ENCODE measurements at regions not wholly inside any gene's neighbourhood (a gene's known extent, or its start where the extent isn't known, plus 50 kb on each side); places are given as distances from the start of the nearest gene placed in this dataset.
"Not testable (repeated sequence)": the region's sequence is repeated elsewhere in the genome, so short reads cannot be mapped to it uniquely, and the experiment has no call there.

DNA sequence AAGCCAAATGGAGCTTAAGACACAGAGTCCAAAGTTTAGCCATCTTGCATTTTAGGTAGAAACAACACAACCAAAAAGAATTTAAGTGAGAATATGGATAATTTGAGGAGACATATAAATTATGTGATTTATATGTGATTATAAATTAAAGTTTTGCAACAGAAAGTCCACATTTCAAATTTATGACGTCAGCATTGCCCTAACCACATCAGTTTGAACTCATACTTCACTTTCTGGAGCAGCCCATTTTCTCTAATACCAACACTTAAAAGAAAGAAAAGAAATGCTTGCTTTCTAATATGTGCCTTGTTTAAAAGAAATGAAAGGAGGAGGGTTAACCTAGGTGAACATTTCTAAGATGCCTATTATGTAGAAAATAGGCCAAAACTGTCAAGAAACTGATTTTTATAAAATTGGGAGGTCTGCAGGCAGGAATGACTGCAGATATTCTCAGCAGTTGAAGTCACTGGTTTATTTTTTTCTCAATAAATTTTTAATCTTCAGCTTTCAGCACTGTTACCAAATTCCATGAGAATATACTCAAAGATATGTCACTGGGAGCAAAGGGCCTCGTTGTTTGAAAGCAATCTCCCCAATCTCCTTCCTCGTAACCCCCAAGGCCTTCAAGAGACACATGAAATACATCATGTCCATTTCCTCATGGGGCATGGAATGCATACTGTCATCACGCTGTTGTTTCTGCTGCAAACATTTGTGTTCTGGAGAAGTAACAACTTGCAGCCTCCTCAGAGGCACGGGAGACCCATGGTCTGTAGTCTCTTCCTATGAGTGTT, 137.8 kb downstream of the SOD2 start:
- H3K4me3 ChIP-seq (ENCODE audit: low read depth, low read length), result no peak overlapping the region
- no peak for DNase-seq (ENCODE audit: low read depth)
- TF ChIP-seq, protein P1, sequence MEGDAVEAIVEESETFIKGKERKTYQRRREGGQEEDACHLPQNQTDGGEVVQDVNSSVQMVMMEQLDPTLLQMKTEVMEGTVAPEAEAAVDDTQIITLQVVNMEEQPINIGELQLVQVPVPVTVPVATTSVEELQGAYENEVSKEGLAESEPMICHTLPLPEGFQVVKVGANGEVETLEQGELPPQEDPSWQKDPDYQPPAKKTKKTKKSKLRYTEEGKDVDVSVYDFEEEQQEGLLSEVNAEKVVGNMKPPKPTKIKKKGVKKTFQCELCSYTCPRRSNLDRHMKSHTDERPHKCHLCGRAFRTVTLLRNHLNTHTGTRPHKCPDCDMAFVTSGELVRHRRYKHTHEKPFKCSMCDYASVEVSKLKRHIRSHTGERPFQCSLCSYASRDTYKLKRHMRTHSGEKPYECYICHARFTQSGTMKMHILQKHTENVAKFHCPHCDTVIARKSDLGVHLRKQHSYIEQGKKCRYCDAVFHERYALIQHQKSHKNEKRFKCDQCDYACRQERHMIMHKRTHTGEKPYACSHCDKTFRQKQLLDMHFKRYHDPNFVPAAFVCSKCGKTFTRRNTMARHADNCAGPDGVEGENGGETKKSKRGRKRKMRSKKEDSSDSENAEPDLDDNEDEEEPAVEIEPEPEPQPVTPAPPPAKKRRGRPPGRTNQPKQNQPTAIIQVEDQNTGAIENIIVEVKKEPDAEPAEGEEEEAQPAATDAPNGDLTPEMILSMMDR (IDR thresholded peaks at IDR 0.05; ENCODE audit: insufficient read depth, low read depth, low read length, missing control alignments), result no peak

DNA sequence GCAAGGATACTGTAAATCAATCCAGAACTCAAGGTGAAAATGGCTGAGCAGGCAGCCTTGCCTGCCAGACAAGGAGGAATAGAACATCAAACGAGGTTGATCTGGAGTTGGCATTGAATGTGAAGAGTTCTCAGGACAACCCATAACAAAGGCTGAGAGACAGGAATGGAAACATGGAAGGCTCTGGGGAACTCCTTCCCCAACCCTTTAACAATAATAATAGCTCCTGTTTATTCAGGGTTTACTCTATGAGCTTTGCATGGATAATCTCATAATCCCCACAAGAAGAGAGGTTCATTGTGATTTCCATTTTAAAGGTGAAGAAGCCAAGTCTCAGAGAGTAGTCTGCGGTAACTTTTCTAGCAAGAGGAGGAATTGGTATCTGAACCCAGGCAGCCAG, 151.7 kb downstream of the SOD2 start:
- TF ChIP-seq, protein P1 (IDR thresholded peaks at IDR 0.05; ENCODE audit: insufficient read depth, low read depth, low read length, missing control alignments), result no peak
- H3K4me3 ChIP-seq (ENCODE audit: low read depth, low read length), result no peak overlapping the region
- DNase-seq (ENCODE audit: low read depth), result no peak

DNA sequence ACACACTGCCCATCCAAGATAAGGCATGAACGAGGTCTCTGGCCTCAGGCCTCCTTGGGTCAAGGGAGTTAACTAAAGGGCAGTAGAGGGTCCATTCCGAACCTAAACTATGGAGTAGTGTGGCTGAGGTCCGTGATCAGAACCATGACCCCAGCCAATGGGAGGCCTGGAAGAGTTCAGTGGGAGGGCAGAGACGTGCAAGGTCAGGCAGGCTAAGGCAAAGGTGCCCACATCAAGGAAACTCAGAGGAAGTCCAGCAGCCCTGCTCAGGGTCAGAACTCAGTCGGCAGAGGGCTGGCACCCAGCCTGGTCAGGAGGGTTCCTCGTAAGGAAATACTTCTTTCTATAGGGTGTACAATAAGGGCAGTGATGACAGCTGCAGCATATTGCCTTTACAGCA, 152.2 kb downstream of the SOD2 start:
- H3K4me3 ChIP-seq (ENCODE audit: low read depth, low read length), result no peak overlapping the region
- TF ChIP-seq, protein P1 (IDR thresholded peaks at IDR 0.05; ENCODE audit: insufficient read depth, low read depth, low read length, missing control alignments), result no peak
- DNase-seq (ENCODE audit: low read depth), result no peak

DNA sequence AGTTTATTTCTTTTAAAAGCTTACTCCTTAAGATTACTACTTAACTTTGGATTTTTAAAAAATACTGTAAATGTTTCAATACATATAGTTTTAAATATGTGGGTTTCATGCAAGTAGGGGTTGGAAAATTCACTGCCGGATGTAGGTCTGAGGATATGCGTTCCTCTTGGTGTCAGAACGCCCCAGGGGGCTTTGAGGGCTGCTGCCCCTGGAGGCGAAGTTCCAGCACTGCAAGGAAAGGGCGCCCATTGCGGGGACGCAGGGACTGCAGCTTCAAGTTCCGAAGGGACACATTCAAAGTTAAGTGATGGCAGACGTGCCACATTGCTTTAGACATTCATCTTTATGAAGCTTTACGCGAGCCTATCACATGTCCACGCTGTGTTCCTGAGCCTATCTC, 152.9 kb downstream of the SOD2 start:
- peak; percentile 21 for DNase-seq (ENCODE audit: low read depth)
- TF ChIP-seq, protein P1 (IDR thresholded peaks at IDR 0.05; ENCODE audit: insufficient read depth, low read depth, low read length, missing control alignments), result peak; percentile 39
- no peak overlapping the region for H3K4me3 ChIP-seq (ENCODE audit: low read depth, low read length)

DNA sequence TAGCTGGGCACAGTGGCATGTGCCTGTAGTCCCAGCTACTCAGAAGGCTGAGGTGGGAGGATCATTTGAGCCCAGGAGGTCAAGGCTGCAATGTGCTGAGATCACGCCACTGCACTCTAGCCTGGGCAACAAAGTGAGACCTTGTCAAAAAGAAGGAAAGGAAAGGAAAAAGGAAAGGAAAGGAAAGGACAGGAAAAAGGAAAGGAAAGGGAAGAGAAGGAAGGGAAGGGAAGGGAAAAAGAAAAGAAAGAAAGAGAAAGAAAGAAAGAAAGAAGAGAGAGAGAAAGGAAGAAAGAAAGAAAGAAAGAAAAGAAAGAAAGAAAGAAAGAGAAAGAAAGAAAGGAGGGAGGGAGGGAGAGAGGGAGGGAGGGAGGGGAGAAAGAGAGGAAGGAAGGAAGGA, 155.0 kb downstream of the SOD2 start:
- not testable (repeated sequence) for H3K4me3 ChIP-seq (ENCODE audit: low read depth, low read length); DNase-seq (ENCODE audit: low read depth)

DNA sequence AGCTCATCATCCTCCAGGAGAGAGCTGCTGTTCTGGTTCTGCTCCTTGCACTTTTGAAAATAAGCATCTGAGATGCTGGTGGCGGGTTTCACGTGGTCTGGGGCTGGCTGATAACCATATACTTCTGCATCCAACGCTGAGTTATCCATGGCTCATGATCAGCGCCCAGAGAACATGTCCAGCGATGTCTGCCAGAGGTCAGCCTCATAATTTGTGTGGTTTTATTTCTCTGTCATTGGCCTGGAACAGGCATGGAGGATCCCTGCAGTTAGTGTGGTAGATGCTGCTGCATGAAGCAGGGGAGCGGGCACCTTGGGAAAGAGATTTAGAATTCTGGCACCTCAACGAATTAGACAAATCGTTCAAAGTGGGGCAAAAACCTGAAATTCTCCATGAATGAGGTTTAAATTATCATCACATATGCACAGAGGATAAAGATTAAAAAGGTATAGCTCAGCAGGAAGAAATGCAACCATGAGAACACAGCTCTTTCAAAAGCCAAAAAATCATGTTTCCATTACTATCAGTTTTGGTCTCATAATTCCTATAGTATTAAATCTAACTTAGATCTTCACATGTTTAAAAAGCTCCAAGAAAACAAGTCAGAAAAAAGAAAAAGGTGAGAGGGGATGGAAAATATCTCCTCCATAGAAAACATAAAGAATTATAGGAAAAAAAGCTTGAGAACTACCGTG, 157.2 kb downstream of the SOD2 start:
- no peak overlapping the region for H3K4me3 ChIP-seq (ENCODE audit: low read depth, low read length)
- no peak for DNase-seq (ENCODE audit: low read depth)
- TF ChIP-seq, protein P1 (IDR thresholded peaks at IDR 0.05; ENCODE audit: insufficient read depth, low read depth, low read length, missing control alignments), result no peak

DNA sequence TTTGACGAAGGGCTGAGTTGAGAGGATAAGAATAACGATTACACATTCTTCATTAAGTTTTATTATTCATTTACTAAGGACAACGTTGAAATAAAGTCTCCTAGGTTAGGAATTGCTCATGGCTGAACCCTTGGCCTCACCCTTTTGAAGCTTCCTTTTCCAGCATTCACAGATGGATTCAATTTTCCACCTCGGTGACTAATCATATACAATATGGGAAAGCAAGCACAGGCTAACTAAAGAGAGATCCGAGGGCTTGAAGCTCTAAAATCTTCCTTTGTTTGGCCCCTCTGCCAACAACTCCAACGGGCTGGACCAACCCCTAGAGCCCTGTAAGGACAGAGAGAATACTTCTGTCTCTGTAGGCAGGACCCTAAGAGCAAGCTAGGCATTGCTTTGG, 159.5 kb downstream of the SOD2 start:
- no peak overlapping the region for H3K4me3 ChIP-seq (ENCODE audit: low read depth, low read length)
- DNase-seq (ENCODE audit: low read depth), result no peak
- TF ChIP-seq, protein P1 (IDR thresholded peaks at IDR 0.05; ENCODE audit: insufficient read depth, low read depth, low read length, missing control alignments), result no peak

All from GM12865 (cell line).